ENCODE measurements at regions not wholly inside any gene's neighbourhood (a gene's known extent, or its start where the extent isn't known, plus 50 kb on each side); places are given as distances from the start of the nearest gene placed in this dataset.

DNA sequence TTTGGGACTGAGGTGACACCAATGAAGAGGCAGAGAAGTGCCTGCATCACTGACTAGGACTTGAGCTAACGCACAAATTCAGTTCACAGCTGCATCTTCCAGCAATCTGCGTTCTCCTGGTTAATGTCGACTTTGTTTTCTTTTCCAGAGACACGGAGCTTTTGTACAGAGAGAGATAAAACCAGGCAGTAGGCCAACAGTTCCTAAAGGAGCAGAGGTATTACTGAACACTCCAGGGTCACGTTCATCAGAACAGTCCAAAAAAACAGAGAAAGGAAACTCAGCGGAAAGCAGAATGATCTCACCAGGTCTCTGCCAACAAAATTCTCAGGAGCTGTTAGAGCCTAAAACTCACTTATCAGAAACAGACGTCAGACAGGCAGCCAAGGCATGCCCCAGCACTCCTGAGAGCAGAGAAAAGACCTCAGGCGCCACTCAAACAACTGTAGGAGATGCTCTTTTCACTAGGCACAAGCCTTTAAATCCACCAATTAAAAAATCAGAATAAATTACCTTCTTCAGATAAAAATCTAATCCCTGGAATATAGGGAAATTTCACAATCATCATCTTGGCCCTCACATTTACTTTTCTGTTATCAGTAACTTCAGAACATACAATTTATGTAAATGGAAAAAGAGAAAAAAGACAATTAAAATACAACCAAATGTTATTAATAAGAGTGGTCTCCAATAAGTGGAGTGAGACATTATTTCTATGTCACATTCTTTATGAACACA lies 95.9 kb upstream of the SPTBN1 start:
- peak; percentile 25 for ATAC-seq

DNA sequence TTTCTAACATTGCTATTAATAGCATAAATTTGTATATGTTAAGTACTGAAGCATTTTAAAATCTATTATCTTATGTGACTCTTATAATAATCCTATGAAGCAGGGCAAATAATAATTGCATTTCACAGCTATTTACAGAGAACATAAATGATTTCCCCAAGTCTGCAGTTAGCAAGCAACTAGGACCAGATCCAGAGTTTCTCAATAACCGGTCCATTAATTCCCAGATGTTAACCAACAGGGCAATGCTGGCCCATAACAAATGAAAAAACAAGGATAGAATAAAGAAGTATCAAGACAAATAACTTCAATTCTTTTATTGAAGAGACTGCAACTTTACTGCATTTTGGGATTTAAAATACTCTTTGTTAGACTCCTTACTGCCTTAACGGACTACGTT lies 91.7 kb upstream of the SPTBN1 start:
- ATAC-seq: no peak

DNA sequence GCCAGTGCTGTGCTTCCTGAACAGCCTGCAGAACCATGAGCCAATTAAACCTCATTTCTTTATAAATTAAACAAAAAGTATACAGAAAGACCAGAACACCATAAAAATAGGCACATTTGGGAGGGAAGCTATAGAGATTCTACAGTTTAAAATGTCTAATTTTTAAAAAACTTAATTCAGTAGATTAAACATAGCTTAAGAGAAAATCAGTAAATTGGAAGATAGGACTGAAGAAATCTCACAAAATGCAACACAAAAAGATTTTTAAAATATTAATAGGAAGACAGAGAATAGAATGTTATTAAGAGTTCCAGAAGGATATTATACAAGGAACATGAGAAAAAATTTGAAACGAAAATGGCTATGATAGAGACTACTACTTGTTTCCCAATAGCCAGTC lies 90.5 kb upstream of the SPTBN1 start:
- ATAC-seq: no peak

DNA sequence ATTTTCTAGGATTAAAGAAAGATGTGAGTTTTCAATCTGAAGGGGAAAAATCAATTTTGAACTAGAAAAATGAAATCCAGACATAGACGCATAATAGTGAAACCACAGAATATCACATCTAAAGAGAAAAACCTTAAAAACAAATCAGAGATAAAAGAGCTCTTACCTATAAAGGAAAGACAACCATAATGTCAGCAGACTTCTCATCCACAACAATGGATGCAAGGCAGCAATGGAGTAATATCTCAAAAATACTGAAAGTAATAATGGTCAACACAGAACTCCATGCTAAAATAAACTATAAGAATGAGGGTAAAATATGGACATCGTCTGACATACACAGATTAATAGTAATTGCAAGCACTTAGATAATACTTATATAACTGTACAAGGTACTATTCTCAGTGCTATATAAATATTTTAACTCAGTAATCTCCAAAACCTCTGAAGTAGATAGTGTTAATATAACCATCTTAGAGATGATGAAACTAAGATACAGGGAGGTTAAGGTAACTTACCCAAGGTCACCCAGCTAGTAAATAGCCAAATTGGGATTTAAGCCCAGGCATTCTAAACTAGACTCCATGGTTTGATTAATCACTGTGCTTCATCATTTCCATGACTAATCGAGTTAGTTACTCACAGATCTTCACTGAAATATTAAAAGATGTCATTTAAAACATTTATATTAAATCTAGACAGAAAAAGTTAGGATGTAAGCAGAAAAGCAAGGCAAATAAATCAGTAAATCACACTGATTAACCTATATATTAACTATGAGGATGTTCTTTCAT lies 89.4 kb upstream of the SPTBN1 start:
- no peak for ATAC-seq

DNA sequence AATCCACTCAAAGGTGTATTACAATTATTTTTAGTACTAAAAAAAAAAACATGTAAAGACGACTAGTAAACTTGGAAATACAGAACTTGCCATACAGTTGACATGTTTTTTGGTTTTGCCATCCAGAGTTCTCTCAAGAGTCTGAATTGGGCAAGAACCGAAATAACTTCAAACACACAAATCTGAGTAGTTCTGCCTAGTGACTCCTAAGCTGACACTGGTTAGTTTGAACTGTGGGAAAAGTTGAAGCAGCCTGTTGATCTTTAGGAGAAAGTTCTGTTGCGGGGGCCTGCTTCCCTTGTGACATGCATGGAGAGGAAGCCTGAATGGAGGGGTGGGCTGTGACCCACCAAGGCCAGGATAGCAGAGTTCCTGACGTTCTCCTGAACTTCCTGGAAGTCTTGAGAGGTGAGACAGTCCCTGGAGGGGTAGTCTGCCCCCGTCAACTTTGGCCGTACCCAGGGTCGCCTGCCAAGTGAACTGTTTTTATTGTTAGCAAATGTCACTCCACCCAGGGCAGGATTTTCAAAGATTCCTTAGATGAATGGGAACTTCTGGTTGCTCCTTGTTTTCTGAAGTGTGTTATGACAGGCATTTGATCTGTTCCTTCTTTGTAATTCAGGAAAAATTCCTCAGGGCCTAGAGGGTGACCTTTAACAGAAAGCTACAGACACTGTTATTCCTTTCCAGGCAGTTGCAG lies 85.6 kb upstream of the SPTBN1 start:
- no peak for ATAC-seq

DNA sequence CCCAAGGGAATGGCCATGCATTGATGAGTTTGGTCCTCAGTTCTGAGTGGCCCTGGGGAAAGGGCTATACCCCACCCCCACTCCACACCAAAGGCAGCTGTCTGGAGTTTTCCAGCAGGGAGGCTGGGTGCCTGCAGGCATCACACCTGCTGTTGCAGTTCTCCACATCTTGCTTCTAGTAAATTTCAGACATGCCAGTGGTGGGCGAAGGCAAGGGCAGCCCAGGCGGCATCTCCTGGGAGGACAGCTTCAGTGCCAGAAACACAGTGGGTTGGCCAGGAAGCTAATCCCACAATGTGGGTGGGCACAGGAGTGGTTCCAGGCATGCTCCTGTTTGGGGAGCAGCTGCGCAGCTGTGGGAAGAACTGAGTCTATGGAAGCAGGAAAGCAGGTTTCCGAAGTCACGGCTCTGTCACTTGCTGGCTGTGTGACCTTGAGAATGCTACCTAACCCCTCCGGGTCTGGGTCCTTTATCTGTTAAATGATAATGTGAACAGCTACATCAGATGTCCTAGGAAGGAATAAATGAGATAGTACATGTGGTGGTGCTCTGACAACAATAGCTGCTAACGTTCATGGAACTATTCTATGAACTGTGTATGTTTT lies 84.6 kb upstream of the SPTBN1 start:
- ATAC-seq: no peak

DNA sequence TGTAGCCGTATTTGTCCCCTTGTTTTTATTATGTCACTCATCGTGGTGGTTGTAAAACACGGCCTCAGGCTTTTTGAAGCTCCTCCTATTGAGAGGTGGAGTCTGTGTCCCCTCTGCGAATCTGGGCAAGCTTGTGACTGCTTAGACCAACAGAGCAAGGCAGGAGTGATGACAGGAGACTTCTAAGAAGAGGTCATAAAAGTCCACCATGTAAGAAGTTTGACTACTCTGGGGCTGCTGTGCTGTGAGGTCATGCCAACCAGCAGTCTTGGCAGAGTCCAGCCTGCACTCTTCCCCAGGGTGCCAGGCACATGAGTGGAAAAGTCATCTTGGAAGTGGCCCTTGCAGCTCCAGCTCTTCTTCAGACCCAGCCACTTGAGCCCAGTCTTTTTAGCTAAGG lies 83.8 kb upstream of the SPTBN1 start:
- ATAC-seq: no peak

DNA sequence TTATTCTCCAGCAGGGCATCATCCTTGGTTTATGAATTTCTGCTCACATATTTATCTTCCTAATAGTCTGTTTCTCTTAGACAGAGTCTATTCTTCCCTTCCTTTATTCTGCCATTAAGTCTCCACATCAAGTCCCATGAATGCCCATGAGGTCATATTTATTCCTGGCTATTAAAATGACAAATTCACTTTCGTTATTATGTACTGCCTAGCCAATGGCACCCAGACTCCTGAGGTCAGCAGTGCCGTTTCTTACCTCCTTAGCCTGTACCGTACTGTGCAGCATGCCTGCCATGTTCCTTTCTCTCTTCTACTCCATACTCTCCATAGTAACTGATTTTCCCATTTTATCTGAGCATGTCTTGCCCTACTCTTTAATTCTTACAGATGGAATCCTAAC lies 82.3 kb upstream of the SPTBN1 start:
- ATAC-seq: no peak

DNA sequence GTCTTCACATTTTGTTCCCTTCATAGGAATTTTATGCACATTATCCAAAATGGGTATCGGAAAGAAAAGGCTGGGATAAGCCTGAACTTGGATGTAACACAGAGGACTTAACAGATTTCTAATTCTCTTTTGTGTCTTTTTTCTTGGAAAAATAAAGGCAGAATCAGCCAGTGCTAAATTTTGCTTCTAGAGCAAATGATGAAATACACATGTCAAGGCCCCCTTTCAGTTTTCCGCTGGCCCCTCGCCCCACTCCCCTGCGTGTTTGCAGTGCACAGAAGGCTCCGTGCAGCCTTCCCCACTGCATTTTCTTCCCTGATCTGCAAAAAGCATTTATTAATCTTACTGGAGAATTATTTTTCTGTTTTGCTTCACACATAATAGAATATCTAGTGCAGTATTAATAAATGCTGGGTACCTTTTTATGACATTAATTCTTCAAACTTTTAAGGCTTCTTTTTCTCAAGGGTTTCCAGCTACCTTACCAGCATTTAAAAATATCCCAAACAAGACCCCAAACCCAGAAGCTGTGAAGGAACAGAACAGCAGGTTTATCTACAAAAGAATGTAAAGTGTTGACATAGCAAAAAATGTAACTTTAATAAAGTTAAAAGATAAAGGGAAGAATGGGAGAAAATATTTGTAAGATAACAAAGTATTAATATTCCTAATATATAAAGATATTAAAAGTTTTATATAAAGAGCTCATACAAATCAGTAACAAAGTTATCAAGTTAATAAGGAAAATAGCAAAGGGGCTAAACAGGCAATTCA lies 81.3 kb upstream of the SPTBN1 start:
- no peak for ATAC-seq

DNA sequence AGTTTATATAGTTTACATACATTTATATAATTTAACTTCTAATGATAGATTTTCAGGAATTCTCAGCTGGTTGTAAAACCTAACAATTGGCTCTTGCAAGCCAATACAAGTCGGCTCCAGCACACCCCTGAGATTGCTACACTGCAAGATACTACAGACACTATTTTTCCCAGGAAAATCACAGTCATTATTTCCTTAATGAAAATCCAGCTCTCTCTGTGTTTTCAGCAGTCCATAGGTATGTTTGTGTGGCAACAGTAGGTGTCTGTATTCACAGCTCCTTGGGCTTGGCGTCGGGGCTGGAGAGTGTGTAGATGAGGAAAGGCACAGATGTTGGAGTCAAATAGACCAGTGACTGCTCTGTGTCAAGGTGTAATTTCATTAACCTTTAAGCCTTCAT lies 78.7 kb upstream of the SPTBN1 start:
- no peak for ATAC-seq

DNA sequence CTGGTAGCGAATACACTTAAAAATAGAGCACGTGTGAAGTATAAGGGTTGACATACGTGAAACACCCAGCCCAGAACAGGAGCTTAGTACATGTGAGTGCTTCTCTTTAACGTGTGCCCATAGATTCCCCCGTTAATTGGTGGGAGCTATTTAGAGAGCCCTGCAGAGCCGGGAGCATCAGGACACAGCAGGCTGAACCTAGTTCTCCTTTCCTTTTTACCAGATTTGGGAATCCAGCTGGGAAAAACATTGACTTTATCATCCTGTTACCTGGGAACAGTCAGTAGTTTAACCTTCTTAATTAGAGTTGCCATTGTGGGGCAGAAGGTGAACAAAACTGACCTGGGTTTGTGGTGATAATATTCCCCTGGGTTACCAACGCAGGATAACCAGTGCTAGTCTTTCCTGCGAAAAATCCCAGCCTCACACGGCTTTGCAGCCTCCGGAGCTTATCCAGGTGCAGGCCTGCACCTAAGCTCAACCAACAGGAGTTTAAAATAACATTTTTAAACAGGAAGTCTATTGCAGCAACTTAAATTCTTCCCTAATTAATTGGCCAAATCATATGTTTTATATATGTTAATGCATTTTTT lies 78.1 kb upstream of the SPTBN1 start:
- ATAC-seq: no peak

DNA sequence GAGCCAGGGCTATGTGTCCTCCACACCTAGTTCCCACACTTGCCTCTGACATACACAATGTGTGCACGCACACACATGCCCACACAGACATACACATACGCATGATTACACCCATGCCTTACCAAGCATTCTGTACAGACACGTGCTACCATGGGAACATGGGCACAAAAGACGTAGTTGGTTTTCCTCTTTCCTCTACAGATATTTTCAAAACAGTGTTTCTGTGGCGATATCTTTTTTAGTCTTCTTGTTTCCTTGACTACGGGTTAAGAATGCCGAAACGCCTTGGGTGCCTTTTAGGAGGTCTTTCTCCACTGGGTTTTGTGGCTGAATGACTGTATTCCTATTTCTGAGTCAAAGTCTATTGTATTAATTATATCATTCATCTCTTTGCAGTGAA lies 75.5 kb upstream of the SPTBN1 start:
- ATAC-seq: peak; percentile 70

DNA sequence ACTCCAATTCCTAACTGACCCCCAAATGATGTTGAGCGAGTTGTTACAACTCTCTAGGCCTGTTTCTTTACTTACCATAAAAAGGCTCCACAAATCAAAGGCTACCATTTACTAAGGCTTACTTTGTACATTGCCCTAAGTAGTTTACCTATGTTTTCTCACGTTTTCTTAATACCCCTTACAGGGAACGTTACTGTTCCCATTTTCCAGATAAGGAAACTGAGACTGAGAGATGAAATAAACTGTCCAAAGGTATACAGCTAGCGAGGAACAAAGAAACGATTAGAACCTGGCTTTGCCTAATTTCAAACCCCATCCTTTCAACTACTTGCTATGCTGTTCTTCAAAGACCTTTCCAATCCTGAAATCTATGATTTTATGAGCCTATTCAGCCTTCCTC lies 74.8 kb upstream of the SPTBN1 start:
- ATAC-seq: no peak

DNA sequence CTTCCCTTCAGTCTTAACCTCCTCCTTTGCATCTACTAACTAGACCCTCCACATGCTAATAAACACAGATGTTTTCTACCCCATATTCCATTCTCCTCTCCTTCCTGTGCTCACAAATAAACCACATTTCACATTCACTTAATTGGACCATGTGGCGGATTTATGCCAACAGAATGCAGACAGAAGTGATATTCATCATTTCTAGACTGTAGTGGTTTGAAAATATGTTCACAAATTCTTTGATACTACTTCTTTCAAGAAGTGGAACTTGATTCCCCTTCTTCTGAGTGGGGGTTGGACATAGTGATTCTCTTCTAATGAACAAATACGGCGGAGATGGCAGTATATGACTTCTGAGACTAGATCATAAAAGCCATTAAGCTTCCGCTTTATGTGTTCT lies 73.5 kb upstream of the SPTBN1 start:
- ATAC-seq: no peak

DNA sequence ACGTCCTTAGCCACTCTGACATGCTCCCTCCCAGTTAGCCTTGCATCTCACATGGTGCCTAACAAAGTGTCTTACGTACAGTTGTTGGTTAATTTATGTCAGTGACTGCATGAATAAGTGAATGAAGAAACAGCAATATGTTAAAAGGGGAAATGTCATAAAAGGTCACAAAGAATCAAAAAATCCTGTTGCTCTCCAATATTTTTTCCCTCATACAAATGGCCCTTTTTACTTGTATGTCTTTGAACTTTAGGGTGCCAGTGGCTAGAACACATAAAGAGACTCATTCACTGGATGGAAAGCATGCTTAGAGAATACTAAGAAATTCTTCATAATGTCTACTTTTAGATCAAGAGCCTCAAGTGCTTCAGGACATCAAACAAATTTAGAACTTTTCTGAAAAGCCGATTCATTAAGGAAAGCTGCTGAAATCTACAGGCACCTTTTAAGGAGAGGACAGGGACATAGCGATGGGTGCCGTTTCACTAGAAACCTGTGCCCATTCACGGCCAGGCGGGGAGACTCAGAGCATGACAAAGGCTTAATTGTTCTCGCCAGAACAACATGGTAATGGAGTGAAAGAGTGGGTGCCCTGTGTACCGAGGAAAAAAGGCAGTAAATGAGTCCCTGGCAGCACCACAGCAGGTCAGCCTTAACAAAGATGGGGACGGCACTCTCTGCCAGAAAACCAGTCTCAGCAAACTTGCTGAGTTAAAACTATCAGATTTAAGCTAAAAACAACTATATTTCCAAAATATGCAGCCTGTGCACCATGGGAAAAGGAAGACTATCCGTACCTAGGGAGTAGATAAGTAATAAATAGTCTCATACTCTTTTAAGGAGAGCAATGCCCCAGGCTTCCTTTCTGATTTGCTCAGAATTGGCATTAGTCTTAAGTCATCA lies 71.6 kb upstream of the SPTBN1 start:
- no peak for ATAC-seq

DNA sequence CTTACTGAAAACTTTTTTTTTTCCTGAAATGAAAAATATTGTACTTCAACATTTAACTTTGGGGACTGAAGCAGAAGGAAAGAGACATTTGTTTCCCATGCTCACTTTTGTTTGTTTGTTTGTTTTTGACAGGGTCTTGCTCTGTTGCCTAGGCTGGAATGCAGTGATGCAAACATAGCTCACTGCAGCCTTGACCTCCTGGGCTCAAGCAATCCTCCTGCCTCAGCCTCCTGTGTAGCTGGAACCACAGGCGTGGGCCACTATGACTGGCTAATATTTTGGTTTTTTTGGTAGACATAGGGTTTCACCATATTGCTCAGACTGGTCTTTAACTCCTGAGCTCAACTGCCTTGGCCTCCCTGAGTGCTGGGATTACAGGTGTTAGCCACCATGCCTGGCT lies 70.9 kb upstream of the SPTBN1 start:
- ATAC-seq: no peak

DNA sequence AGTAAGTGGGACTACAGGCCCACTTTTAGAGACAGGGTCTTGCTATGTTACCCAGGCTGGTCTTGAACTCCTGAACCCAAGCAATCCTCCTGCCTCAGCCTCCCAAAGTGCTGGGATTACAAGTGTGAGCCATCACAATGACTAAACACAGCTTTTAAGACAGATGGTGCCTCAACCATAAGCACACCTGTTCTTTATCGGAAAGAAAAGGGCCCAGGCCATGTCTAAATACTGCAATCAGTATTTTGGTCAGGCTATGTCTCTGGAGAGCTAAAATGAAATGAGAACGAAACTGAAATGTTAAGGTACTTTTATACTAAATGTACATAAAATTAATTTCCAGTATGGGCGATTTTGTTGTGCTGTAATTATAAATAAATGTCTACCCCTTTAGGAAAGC lies 69.5 kb upstream of the SPTBN1 start:
- ATAC-seq: no peak

DNA sequence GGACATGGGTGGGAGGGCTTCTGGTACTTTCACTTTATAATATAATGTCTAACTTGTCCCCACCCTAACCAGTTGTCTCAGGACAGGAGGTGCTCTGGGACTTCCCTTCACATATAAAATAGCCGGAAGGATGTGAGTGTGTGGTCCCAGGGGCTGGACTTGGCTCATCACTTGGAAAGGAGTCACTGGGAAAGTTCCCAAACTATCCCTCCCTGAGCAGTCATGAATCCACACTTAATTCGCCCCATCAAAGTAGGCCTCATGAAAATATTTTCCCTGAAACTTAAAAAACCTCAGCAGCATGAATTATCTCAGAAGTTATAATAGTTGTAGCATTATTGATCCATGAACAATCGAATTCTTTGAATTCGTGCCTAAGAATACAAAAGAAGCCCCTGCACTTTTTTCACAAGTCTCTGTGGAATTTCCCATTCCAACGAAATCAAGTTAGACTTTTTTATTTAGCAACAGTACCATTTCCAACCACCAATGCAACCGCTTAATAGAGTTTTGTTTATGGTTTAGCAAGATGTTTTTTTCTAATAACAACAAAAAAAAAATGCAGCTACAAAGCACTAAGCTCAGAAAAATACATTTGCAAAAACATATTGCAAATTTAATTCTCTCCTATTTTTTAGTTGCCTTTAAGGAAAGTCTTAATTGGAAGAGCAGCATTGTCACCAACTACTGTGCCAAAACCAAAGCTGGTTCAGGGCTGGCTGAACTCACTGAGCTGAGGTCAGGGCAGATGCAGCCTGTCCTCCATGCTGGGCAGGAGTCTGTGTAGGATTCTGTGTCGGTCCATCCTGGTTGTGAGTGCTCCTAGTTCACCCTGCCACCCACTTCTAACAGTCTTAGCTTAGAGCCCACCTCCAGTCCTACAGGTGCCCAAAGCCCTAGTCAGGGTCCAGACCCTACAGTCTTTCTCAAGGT lies 68.8 kb upstream of the SPTBN1 start:
- ATAC-seq: peak; percentile 25

DNA sequence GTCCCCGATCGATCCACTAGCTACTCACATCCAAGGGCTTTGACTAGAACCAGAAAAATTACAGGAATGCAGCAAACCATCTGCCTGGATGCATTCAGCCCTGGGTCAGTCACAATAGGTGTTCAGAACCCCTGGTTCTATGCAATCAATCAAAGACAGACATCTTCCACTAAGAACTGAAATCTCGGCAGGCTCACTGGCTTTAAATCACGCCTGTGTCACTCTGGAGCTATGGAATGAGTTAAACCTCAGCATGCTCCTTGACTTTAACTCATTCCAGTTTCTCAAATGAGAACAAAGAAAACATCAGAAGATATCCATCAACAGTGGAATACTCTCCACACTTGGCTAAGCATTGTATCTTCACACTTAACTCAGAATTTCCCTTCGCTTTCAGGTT lies 68.1 kb upstream of the SPTBN1 start:
- no peak for ATAC-seq

Data from esophagus mucosa (tissue), 1 donor.